Stimulated activated memory B cell treated with anti-CD40 and anti-IgM and Interleukin-4, amounts not matched to agents 10 μg/mL and 1 μg/mL and 100 μg/mL, for 72 hours (primary cell): ENCODE measurements at regions not wholly inside any gene's neighbourhood (a gene's known extent, or its start where the extent isn't known, plus 50 kb on each side); places are given as distances from the start of the nearest gene placed in this dataset.

Experiments
- ATAC-seq: fragments of 150-1000 bp; cut with Tn5 transposase; 2 replicates; pipeline ENCODE4 v1.10.0; 2021
- H3K27ac Mint-ChIP-seq: one replicate; pipeline ENCODE4 v1.8.0; 2022; ENCODE audit warnings: mild to moderate bottlenecking, mixed read lengths
- H3K27me3 Mint-ChIP-seq: one replicate; pipeline ENCODE4 v1.8.0; 2022; ENCODE audit warnings: mixed read lengths
- H3K36me3 Mint-ChIP-seq: one replicate; pipeline ENCODE4 v1.8.0; 2022; ENCODE audit warnings: mixed read lengths
- H3K4me1 Mint-ChIP-seq: one replicate; pipeline ENCODE4 v1.8.0; 2022; ENCODE audit warnings: mixed read lengths
- H3K4me3 Mint-ChIP-seq: one replicate; pipeline ENCODE4 v1.8.0; 2022; ENCODE audit warnings: mild to moderate bottlenecking, moderate library complexity, mixed read lengths
- H3K9me3 Mint-ChIP-seq: one replicate; pipeline ENCODE4 v1.8.0; 2022; ENCODE audit warnings: mixed read lengths

- no peaks in the 10 kb centered on the region for H3K36me3 Mint-ChIP-seq
- H3K4me1 Mint-ChIP-seq = peaks cover 14% of the 10 kb centered on the region
- H3K27me3 Mint-ChIP-seq = peaks cover 25% of the 10 kb centered on the region
- no peak overlapping the region for H3K4me3 Mint-ChIP-seq
- H3K27ac Mint-ChIP-seq = no peak overlapping the region
- no peak for ATAC-seq
- H3K9me3 Mint-ChIP-seq = peaks cover 16% of the 10 kb centered on the region
Observed at GRCh38 chr12:111310076-111310870, 58.6 kb downstream of the PHETA1 start.

GRCh38 chr12:111309584-111309983, 59.3 kb downstream of the PHETA1 start:
- no peaks in the 10 kb centered on the region for H3K36me3 Mint-ChIP-seq
- H3K9me3 Mint-ChIP-seq = peaks cover 20% of the 10 kb centered on the region
- no peak overlapping the region for H3K27ac Mint-ChIP-seq
- no peak overlapping the region for H3K4me3 Mint-ChIP-seq
- H3K27me3 Mint-ChIP-seq = peaks cover 25% of the 10 kb centered on the region
- peaks cover 14% of the 10 kb centered on the region for H3K4me1 Mint-ChIP-seq
- ATAC-seq = no peak

DNA sequence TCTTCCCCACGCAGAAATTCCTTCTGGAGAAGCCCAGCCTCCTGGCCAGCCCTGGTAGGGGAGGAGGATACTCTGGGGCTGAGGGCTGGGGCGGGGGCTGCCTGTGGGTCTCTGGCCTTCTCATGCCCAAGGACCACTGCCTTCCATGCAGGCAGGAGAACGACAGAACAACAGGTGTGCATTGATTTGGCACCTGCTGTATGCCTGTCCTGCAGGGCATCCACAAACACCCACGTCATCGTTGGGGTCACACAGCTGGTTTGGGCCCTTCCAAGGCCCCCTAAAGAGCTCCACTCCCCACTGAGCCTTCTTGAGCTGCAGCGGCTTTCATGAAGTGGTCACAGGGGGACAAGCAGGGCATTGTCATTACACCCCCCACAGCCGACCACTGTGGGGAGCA, 60.4 kb downstream of the PHETA1 start:
- H3K27me3 Mint-ChIP-seq = peaks cover 18% of the 10 kb centered on the region
- H3K36me3 Mint-ChIP-seq = no peaks in the 10 kb centered on the region
- no peak for ATAC-seq
- H3K4me1 Mint-ChIP-seq = peaks cover 8% of the 10 kb centered on the region
- peaks cover 24% of the 10 kb centered on the region for H3K9me3 Mint-ChIP-seq
- no peak overlapping the region for H3K27ac Mint-ChIP-seq
- no peak overlapping the region for H3K4me3 Mint-ChIP-seq

DNA sequence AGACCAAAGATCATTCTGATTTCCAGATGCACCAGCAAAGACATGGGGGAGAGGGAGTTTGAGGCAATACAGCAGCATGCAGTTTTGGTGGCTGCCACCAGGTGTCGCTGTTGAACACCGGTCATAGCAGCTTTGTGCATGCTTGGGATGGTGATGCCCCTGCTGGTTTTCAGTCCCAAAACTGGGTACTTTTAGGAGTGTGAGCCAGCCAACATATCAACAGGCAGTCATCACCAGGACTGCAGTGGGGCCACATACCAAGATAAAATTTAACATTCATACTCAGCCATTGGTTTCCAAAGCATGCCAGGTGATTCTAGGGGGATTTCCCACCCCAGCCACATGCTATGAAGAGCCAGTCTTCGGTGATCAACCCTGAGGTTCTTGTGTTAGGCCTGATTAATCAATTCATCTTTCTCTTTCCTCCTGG, 64.2 kb downstream of the PHETA1 start:
- Mint-ChIP-seq H3K9me3 (peaks cover 22% of the 10 kb centered on the region), H3K27ac (no peak overlapping the region), H3K36me3 (no peaks in the 10 kb centered on the region), H3K4me3 (no peak overlapping the region), H3K27me3 (peaks cover 13% of the 10 kb centered on the region), H3K4me1 (peaks cover 3% of the 10 kb centered on the region)
- no peak for ATAC-seq

GRCh38 chr12:111303531-111303930, 65.4 kb downstream of the PHETA1 start:
- H3K4me1 Mint-ChIP-seq = no peaks in the 10 kb centered on the region
- H3K4me3 Mint-ChIP-seq = no peak overlapping the region
- ATAC-seq = no peak
- peaks cover 20% of the 10 kb centered on the region for H3K9me3 Mint-ChIP-seq
- no peaks in the 10 kb centered on the region for H3K36me3 Mint-ChIP-seq
- peaks cover 14% of the 10 kb centered on the region for H3K27me3 Mint-ChIP-seq
- no peak overlapping the region for H3K27ac Mint-ChIP-seq

- H3K4me1 Mint-ChIP-seq = no peaks in the 10 kb centered on the region
- H3K27ac Mint-ChIP-seq = no peak overlapping the region
- H3K9me3 Mint-ChIP-seq = peaks cover 5% of the 10 kb centered on the region
- no peaks in the 10 kb centered on the region for H3K36me3 Mint-ChIP-seq
- peaks cover 26% of the 10 kb centered on the region for H3K27me3 Mint-ChIP-seq
- no peak overlapping the region for H3K4me3 Mint-ChIP-seq
- peak; percentile 55 for ATAC-seq
Observed at GRCh38 chr12:111298582-111299436, 70.1 kb downstream of the PHETA1 start.

DNA sequence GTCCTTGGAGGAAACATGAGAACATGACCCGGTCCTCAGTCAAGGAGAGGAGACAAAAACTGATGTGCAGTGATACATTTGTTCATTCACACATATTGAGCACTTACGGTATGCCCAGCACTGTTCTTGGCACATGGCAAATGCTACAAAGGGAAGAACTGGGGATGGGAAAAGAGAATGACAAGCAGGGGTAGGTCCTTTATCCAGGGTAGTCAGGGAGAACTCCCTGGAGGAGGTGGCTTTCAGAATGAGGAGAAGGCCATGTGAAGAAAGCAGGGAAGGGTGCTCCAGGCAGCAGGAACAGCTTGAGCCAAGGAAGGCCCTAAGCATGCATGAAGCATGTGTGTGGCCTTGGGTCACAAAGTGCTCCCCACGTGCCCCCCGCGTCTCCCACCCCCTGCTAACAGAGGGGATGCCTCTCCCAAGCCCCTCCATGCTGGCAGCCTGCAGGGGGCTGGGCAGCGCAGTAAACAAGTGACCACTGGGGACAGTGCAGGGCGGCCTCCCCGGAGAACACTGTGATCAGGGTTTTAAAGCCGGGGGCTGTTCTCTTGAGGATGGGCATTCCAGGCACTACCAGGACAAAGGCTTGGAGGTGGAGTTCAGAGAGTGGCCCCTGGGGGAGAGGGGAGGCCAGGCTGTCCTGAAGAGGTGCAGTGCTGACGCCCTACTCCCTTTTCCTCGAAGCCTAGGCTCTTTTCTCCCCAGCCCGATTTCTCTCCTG, 71.0 kb downstream of the PHETA1 start:
- Mint-ChIP-seq H3K4me1 (no peaks in the 10 kb centered on the region), H3K4me3 (no peak overlapping the region), H3K36me3 (no peaks in the 10 kb centered on the region), H3K9me3 (peaks cover 5% of the 10 kb centered on the region), H3K27ac (no peak overlapping the region), H3K27me3 (peaks cover 26% of the 10 kb centered on the region)
- ATAC-seq = no peak

DNA sequence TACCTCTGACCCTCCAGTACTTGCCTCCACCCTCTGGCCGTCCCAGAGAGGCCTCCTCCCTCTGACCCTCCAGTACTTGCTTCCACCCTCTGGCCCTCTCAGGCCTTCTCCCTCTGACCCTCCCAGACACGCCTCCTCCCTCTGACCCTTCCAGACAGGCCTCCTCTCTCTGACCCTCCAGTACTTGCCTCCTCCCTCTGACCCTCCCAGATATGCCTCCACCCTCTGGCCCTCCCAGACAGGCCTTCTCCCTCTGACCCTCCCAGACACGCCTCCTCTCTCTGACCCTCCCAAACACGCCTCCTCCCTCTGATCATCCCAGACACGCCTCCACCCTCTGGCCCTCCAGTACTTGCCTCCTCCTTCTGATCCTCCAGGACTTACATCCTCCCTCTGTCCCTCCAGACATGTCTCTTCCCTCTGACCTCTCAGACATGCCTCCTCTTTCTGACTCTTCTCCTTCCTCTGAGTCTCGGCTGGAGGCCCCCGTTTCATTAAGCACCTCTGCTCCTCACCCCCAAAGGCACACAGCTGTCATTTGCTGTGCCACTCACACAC, 71.9 kb downstream of the PHETA1 start:
- no peak overlapping the region for H3K27ac Mint-ChIP-seq
- H3K4me3 Mint-ChIP-seq = no peak overlapping the region
- H3K9me3 Mint-ChIP-seq = peaks cover 5% of the 10 kb centered on the region
- peaks cover 26% of the 10 kb centered on the region for H3K27me3 Mint-ChIP-seq
- ATAC-seq = no peak
- no peaks in the 10 kb centered on the region for H3K4me1 Mint-ChIP-seq
- H3K36me3 Mint-ChIP-seq = no peaks in the 10 kb centered on the region

GRCh38 chr12:111295176-111295575, 73.7 kb downstream of the PHETA1 start:
- H3K27me3 Mint-ChIP-seq = peaks cover 19% of the 10 kb centered on the region
- no peak overlapping the region for H3K4me3 Mint-ChIP-seq
- H3K4me1 Mint-ChIP-seq = no peaks in the 10 kb centered on the region
- H3K36me3 Mint-ChIP-seq = no peaks in the 10 kb centered on the region
- ATAC-seq = no peak
- peaks cover 5% of the 10 kb centered on the region for H3K9me3 Mint-ChIP-seq
- no peak overlapping the region for H3K27ac Mint-ChIP-seq

GRCh38 chr12:111293266-111294009, 75.5 kb downstream of the PHETA1 start:
- ATAC-seq = no peak

DNA sequence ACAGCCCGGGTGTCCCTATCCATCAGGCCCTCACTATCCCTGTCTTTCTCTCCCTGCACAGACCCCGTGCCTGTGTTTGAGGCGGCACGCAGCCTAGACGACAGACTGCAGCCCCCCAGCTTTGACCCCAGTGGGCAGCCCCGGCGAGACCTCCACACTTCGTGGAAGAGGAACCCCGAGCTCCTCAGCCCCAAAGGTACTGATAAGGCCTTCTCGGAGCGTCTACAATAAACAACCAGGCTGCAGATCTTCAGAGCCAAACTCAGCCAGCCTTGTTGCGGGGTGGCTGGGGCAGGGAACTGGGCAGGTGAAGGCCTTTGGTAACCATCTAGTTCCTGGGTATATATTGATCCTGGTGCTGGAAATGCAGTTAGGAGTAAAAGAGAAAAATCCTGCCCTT, 77.5 kb downstream of the PHETA1 start:
- Mint-ChIP-seq H3K4me1 (no peaks in the 10 kb centered on the region), H3K27ac (no peak overlapping the region), H3K9me3 (peaks cover 2% of the 10 kb centered on the region), H3K36me3 (no peaks in the 10 kb centered on the region), H3K4me3 (no peak overlapping the region), H3K27me3 (no peaks in the 10 kb centered on the region)
- no peak for ATAC-seq

More at GRCh38 chr12:111293266-111294009, 75.5 kb downstream of the PHETA1 start:
- peaks cover 12% of the 10 kb centered on the region for H3K27me3 Mint-ChIP-seq
- peaks cover 5% of the 10 kb centered on the region for H3K9me3 Mint-ChIP-seq
- no peak overlapping the region for H3K27ac Mint-ChIP-seq
- no peak overlapping the region for H3K4me3 Mint-ChIP-seq
- H3K36me3 Mint-ChIP-seq = no peaks in the 10 kb centered on the region
- H3K4me1 Mint-ChIP-seq = no peaks in the 10 kb centered on the region

- Mint-ChIP-seq H3K4me1 (no peaks in the 10 kb centered on the region), H3K4me3 (no peak overlapping the region), H3K27ac (no peak overlapping the region), H3K9me3 (peaks cover 2% of the 10 kb centered on the region), H3K27me3 (no peaks in the 10 kb centered on the region), H3K36me3 (no peaks in the 10 kb centered on the region)
- ATAC-seq = no peak
Observed at GRCh38 chr12:111288771-111289170, 80.1 kb downstream of the PHETA1 start.

DNA sequence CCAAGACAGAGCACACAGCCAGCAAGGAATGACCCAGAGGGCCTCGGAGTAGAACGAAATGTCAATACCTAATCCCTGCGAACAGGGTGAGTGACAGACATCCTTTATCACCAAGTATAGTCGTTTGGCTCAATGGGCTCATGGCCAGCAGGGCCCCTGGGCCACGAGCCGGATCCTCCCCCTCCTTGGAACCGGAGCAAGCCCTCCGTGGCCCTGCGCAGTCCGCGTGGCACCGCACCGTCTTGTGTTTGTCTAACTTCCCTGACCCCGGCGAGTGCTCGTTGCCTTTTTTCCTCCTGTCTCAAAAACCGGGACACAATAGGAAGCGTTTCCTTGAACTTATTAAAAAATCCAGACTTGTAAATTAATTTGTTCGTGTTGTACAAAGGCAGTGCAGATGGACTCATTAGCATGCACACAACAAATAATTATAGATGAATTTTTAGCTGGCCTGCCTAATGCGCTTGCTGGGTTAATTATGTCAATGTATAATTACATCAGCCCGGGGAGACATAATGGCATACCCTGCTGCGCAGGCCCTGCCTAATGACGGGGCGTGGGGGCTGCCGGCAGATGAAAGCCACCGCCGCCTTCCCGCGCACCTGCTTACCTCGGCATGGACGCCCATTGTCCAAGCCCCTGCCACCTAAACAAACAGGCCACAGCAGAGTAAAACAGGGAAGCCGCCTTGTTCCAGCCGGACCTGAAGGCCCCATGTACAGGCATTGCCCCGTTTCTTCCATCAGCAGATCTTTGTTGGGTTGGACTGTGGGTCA, 81.6 kb downstream of the PHETA1 start:
- H3K4me1 Mint-ChIP-seq = no peaks in the 10 kb centered on the region
- no peak for ATAC-seq
- peaks cover 2% of the 10 kb centered on the region for H3K9me3 Mint-ChIP-seq
- H3K4me3 Mint-ChIP-seq = no peak overlapping the region
- H3K36me3 Mint-ChIP-seq = no peaks in the 10 kb centered on the region
- H3K27ac Mint-ChIP-seq = no peak overlapping the region
- no peaks in the 10 kb centered on the region for H3K27me3 Mint-ChIP-seq

- Mint-ChIP-seq H3K36me3 (peaks cover 12% of the 10 kb centered on the region), H3K27me3 (peaks cover 19% of the 10 kb centered on the region), H3K4me3 (no peak overlapping the region), H3K27ac (no peak overlapping the region), H3K4me1 (no peaks in the 10 kb centered on the region), H3K9me3 (peaks cover 13% of the 10 kb centered on the region)
- no peak for ATAC-seq
Observed at GRCh38 chr12:111285200-111285599, 83.7 kb downstream of the PHETA1 start.
